ENCODE measurements at regions not wholly inside any gene's neighbourhood (a gene's known extent, or its start where the extent isn't known, plus 50 kb on each side); places are given as distances from the start of the nearest gene placed in this dataset.
A peak's percentile ranks its signal among the peaks of the same experiment; 100 is the strongest.
"Not testable (repeated sequence)": the region's sequence is repeated elsewhere in the genome, so short reads cannot be mapped to it uniquely, and the experiment has no call there.

GRCh38 chr6:16947375-16948015 is 154.4 kb upstream of the STMND1 start:
- no peak for FAIRE-seq

GRCh38 chr6:16944596-16944995 is 157.3 kb upstream of the STMND1 start:
- no peak for FAIRE-seq

GRCh38 chr6:16939839-16940238 is 162.0 kb upstream of the STMND1 start:
- FAIRE-seq: no peak

GRCh38 chr6:16939351-16939750 is 162.5 kb upstream of the STMND1 start:
- FAIRE-seq: no peak

- no peak for FAIRE-seq
These were observed 165.0 kb upstream of the STMND1 start for GRCh38 chr6:16936893-16937292.

- FAIRE-seq: no peak
These were observed 167.9 kb upstream of the STMND1 start for GRCh38 chr6:16933961-16934360.

GRCh38 chr6:16933532-16933931 is 168.3 kb upstream of the STMND1 start:
- no peak for FAIRE-seq

- FAIRE-seq: no peak
These were observed 168.9 kb upstream of the STMND1 start for GRCh38 chr6:16932920-16933319.

- not testable (repeated sequence) for FAIRE-seq
These were observed 169.8 kb upstream of the ATXN1 start for GRCh38 chr6:16931079-16931478.

- FAIRE-seq: no peak
These were observed 169.2 kb upstream of the ATXN1 start for GRCh38 chr6:16930432-16930831.

GRCh38 chr6:16929809-16930208 is 168.5 kb upstream of the ATXN1 start:
- peak; percentile 99 for FAIRE-seq

GRCh38 chr6:16928387-16928786 is 167.1 kb upstream of the ATXN1 start:
- no peak for FAIRE-seq

GRCh38 chr6:16927205-16927604 is 165.9 kb upstream of the ATXN1 start:
- FAIRE-seq: no peak

- no peak for FAIRE-seq
These were observed 164.2 kb upstream of the ATXN1 start for GRCh38 chr6:16925461-16925860.

- no peak for FAIRE-seq
These were observed 161.0 kb upstream of the ATXN1 start for GRCh38 chr6:16922282-16922681.

GRCh38 chr6:16921399-16922110 is 160.3 kb upstream of the ATXN1 start:
- no peak for FAIRE-seq

- FAIRE-seq: no peak
These were observed 157.3 kb upstream of the ATXN1 start for GRCh38 chr6:16918586-16918985.

GRCh38 chr6:16914184-16914583 is 152.9 kb upstream of the ATXN1 start:
- no peak for FAIRE-seq

- FAIRE-seq: no peak
These were observed 151.5 kb upstream of the ATXN1 start for GRCh38 chr6:16912756-16913155.

GRCh38 chr6:16911088-16911487 is 149.8 kb upstream of the ATXN1 start:
- no peak for FAIRE-seq

GRCh38 chr6:16909658-16910360 is 148.5 kb upstream of the ATXN1 start:
- FAIRE-seq: no peak

- FAIRE-seq: no peak
These were observed 146.7 kb upstream of the ATXN1 start for GRCh38 chr6:16907991-16908390.

- FAIRE-seq: no peak
These were observed 143.7 kb upstream of the ATXN1 start for GRCh38 chr6:16904957-16905356.

- no peak for FAIRE-seq
These were observed 142.2 kb upstream of the ATXN1 start for GRCh38 chr6:16903470-16903869.
